Neural cell (in vitro differentiated cells): ENCODE measurements at regions not wholly inside any gene's neighbourhood (a gene's known extent, or its start where the extent isn't known, plus 50 kb on each side); places are given as distances from the start of the nearest gene placed in this dataset.

Source experiments
- H2AFZ ChIP-seq: fragments of 200-600, 300-800 bp; sonication (generic), shearing (Covaris generic); 2 replicates; pipeline ENCODE4 v1.6.0; 2014; ENCODE audit warnings: low read depth, mild to moderate bottlenecking, antibody characterized with exemption, low read length, moderate library complexity
- H3F3A ChIP-seq: fragments of 200-600 bp; shearing (Covaris generic); 2 replicates; pipeline ENCODE4 v1.6.1; 2016; ENCODE audit warnings: mild to moderate bottlenecking, moderate library complexity, mixed read lengths, antibody characterized with exemption, low read length; ENCODE audit not compliant: insufficient read depth, poor library complexity, severe bottlenecking
- H3K27ac ChIP-seq: fragments of 200-600, 300-800 bp; sonication (generic), shearing (Covaris generic); 2 replicates; pipeline ENCODE4 v1.5.1; 2014; ENCODE audit warnings: mild to moderate bottlenecking, low read length, moderate library complexity
- H3K27me3 ChIP-seq: fragments of 300-800, 200-600 bp; sonication (generic), shearing (Covaris generic); 2 replicates; pipeline ENCODE4 v1.6.0; 2014; ENCODE audit warnings: mild to moderate bottlenecking, low read depth, low read length, moderate library complexity; ENCODE audit not compliant: insufficient read depth
- H3K36me3 ChIP-seq: fragments of 300-800, 200-600 bp; sonication (generic), shearing (Covaris generic); 2 replicates; pipeline ENCODE4 v1.5.1; 2014; ENCODE audit warnings: mild to moderate bottlenecking, antibody characterized with exemption, low read length, moderate library complexity; ENCODE audit not compliant: insufficient read depth
- H3K4me2 ChIP-seq: fragments of 300-800, 200-600 bp; sonication (generic), shearing (Covaris generic); 2 replicates; pipeline ENCODE4 v1.6.0; 2014; ENCODE audit warnings: mild to moderate bottlenecking, low read length
- H3K4me3 ChIP-seq: fragments of 300-800, 200-600 bp; sonication (generic), shearing (Covaris generic); 2 replicates; pipeline ENCODE4 v1.5.1; 2014; ENCODE audit warnings: mild to moderate bottlenecking, low read length, moderate library complexity
- H3K79me2 ChIP-seq: fragments of 200-600 bp; shearing (Covaris generic); replicated peaks from 2 replicates; pipeline ENCODE4 v1.6.0; 2014; ENCODE audit warnings: mild to moderate bottlenecking, low read length, moderate library complexity; ENCODE audit not compliant: insufficient read depth
- H3K9ac ChIP-seq: fragments of 300-800, 200-600 bp; sonication (generic), shearing (Covaris generic); 2 replicates; pipeline ENCODE4 v1.6.1; 2016; ENCODE audit warnings: mild to moderate bottlenecking, low read length, mixed read lengths
- H3K9me2 ChIP-seq: fragments of 200-600 bp; shearing (Covaris generic); 2 replicates; pipeline ENCODE4 v1.6.1; 2016; ENCODE audit warnings: mild to moderate bottlenecking, low read length, mixed read lengths; ENCODE audit not compliant: insufficient read depth
- H3K9me3 ChIP-seq: fragments of 200-600, 300-800 bp; sonication (generic), shearing (Covaris generic); 2 replicates; pipeline ENCODE4 v1.6.1; 2016; ENCODE audit warnings: mild to moderate bottlenecking, mixed run types, low read length, moderate library complexity, mixed read lengths
- H4K20me1 ChIP-seq: fragments of 200-600 bp; shearing (Covaris generic); 2 replicates; pipeline ENCODE4 v1.6.1; 2016; ENCODE audit warnings: mild to moderate bottlenecking, mixed run types; ENCODE audit not compliant: insufficient read depth
- EP300 ChIP-seq: fragments of 450-650 bp; conservative IDR thresholded peaks from 2 replicates; pipeline ENCODE4 v1.6.1; 2014; ENCODE audit warnings: antibody characterized with exemption, mild to moderate bottlenecking, moderate library complexity; ENCODE audit not compliant: poor library complexity, severe bottlenecking
- EZH2 ChIP-seq: fragments of 200-600, 300-800 bp; shearing (Covaris generic), sonication (generic); IDR thresholded peaks from 2 replicates; pipeline ENCODE4 v1.6.1; 2014; ENCODE audit warnings: antibody characterized with exemption, low read length, borderline replicate concordance, mild to moderate bottlenecking; ENCODE audit not compliant: insufficient read depth, poor library complexity, severe bottlenecking
- MXI1 ChIP-seq: fragments of 450-650 bp; conservative IDR thresholded peaks from 2 replicates; pipeline ENCODE4 v1.6.1; 2014; ENCODE audit warnings: antibody characterized with exemption, mild to moderate bottlenecking; ENCODE audit not compliant: poor library complexity, severe bottlenecking
- POLR2AphosphoS5 ChIP-seq: IDR thresholded peaks from 2 replicates; pipeline ENCODE4 v1.6.1; 2012
- RAD21 ChIP-seq: fragments of 450-650 bp; conservative IDR thresholded peaks from 2 replicates; pipeline ENCODE4 v1.6.1; 2014; ENCODE audit warnings: antibody characterized with exemption, mild to moderate bottlenecking, moderate library complexity
- SMC3 ChIP-seq: fragments of 450-650 bp; conservative IDR thresholded peaks from 2 replicates; pipeline ENCODE4 v1.6.1; 2014; ENCODE audit warnings: antibody characterized with exemption, mild to moderate bottlenecking, moderate library complexity; ENCODE audit not compliant: poor library complexity
- TAF1 ChIP-seq: IDR thresholded peaks from 2 replicates; pipeline ENCODE4 v1.6.1; 2012; ENCODE audit warnings: low read depth
- TF ChIP-seq, protein P1 (sequence below): fragments of 450-650 bp; IDR thresholded peaks from 2 replicates; pipeline ENCODE4 v1.5.1; 2014; ENCODE audit warnings: antibody characterized with exemption, mild to moderate bottlenecking, moderate library complexity; ENCODE audit not compliant: poor library complexity, severe bottlenecking
- TF ChIP-seq, protein P2 (sequence below): IDR thresholded peaks from 2 replicates; pipeline ENCODE4 v1.6.1; 2012; ENCODE audit warnings: borderline replicate concordance

DNA sequence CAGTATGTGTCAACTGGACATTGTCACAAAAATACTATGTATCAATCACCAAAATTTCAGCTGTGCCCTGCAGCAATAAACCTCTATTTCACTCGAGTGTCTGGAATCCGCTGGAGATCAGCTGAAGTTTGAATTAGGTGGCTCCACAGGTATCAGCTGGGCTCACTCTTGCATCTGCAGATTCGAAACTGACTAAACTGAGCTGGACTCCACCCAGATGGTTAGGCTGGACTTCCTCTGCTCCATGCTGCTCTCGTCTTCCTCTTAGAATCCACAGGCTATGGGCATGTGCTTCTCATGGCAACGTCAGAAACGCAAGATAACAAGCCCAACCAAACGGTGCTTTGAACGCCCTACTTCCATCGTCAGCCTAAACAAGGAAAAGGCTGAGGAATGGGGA, 565.3 kb upstream of the ROBO2 start:
- no peak overlapping the region for H3K27ac ChIP-seq
- H4K20me1 ChIP-seq: no peaks in the 10 kb centered on the region
- no peaks in the 10 kb centered on the region for H3K36me3 ChIP-seq
- no peak overlapping the region for H2AFZ ChIP-seq
- no peak overlapping the region for H3K9ac ChIP-seq
- no peak overlapping the region for H3K4me2 ChIP-seq
- H3K9me3 ChIP-seq: no peaks in the 10 kb centered on the region
- H3K4me3 ChIP-seq: no peak overlapping the region
- no peaks in the 10 kb centered on the region for H3F3A ChIP-seq
- no peaks in the 10 kb centered on the region for H3K9me2 ChIP-seq
- no peaks in the 10 kb centered on the region for H3K27me3 ChIP-seq
- TF ChIP-seq EP300 (no peak), EZH2 (no peak), POLR2AphosphoS5 (no peak), TAF1 (no peak), RAD21 (no peak), SMC3 (no peak), MXI1 (no peak)
- TF ChIP-seq, protein P1, sequence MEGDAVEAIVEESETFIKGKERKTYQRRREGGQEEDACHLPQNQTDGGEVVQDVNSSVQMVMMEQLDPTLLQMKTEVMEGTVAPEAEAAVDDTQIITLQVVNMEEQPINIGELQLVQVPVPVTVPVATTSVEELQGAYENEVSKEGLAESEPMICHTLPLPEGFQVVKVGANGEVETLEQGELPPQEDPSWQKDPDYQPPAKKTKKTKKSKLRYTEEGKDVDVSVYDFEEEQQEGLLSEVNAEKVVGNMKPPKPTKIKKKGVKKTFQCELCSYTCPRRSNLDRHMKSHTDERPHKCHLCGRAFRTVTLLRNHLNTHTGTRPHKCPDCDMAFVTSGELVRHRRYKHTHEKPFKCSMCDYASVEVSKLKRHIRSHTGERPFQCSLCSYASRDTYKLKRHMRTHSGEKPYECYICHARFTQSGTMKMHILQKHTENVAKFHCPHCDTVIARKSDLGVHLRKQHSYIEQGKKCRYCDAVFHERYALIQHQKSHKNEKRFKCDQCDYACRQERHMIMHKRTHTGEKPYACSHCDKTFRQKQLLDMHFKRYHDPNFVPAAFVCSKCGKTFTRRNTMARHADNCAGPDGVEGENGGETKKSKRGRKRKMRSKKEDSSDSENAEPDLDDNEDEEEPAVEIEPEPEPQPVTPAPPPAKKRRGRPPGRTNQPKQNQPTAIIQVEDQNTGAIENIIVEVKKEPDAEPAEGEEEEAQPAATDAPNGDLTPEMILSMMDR: no peak
- TF ChIP-seq, protein P2, sequence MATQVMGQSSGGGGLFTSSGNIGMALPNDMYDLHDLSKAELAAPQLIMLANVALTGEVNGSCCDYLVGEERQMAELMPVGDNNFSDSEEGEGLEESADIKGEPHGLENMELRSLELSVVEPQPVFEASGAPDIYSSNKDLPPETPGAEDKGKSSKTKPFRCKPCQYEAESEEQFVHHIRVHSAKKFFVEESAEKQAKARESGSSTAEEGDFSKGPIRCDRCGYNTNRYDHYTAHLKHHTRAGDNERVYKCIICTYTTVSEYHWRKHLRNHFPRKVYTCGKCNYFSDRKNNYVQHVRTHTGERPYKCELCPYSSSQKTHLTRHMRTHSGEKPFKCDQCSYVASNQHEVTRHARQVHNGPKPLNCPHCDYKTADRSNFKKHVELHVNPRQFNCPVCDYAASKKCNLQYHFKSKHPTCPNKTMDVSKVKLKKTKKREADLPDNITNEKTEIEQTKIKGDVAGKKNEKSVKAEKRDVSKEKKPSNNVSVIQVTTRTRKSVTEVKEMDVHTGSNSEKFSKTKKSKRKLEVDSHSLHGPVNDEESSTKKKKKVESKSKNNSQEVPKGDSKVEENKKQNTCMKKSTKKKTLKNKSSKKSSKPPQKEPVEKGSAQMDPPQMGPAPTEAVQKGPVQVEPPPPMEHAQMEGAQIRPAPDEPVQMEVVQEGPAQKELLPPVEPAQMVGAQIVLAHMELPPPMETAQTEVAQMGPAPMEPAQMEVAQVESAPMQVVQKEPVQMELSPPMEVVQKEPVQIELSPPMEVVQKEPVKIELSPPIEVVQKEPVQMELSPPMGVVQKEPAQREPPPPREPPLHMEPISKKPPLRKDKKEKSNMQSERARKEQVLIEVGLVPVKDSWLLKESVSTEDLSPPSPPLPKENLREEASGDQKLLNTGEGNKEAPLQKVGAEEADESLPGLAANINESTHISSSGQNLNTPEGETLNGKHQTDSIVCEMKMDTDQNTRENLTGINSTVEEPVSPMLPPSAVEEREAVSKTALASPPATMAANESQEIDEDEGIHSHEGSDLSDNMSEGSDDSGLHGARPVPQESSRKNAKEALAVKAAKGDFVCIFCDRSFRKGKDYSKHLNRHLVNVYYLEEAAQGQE: no peak
- no peaks in the 10 kb centered on the region for H3K79me2 ChIP-seq

DNA sequence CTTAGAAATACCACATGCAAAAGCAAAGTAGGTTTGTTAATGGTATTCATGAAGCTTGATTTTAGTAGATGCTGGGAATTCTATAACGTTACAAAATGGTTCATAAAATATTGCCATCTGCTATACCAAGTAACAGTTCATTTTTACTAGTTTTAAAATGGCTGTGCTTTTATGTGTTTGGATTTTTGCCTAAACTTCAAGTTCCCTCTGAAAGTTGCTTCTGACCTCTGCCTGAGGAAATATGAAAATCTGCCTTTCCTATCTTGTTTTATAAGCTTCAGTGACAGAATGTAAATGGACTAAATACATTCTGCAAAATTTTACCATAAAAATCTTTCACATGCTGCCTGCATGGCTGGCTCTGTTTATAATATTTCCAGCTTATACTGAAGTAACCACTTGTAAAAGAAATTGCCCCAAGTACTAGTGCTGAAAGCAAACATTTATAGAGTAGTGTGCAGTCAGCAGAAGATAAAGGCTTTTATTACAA, 560.7 kb upstream of the ROBO2 start:
- H3K9ac ChIP-seq: no peak overlapping the region
- H3K27ac ChIP-seq: no peak overlapping the region
- H3F3A ChIP-seq: no peaks in the 10 kb centered on the region
- no peaks in the 10 kb centered on the region for H3K36me3 ChIP-seq
- no peaks in the 10 kb centered on the region for H3K9me2 ChIP-seq
- no peaks in the 10 kb centered on the region for H4K20me1 ChIP-seq
- no peaks in the 10 kb centered on the region for H3K27me3 ChIP-seq
- H3K79me2 ChIP-seq: no peaks in the 10 kb centered on the region
- H2AFZ ChIP-seq: no peak overlapping the region
- no peak for TF ChIP-seq TAF1
- TF ChIP-seq EZH2: no peak
- TF ChIP-seq, protein P1: no peak
- no peak for TF ChIP-seq SMC3
- TF ChIP-seq, protein P2: no peak
- TF ChIP-seq RAD21: no peak
- TF ChIP-seq MXI1: no peak
- TF ChIP-seq POLR2AphosphoS5: no peak
- no peak for TF ChIP-seq EP300
- no peak overlapping the region for H3K4me2 ChIP-seq
- no peak overlapping the region for H3K4me3 ChIP-seq
- no peaks in the 10 kb centered on the region for H3K9me3 ChIP-seq
